ENCODE measurements at regions not wholly inside any gene's neighbourhood (a gene's known extent, or its start where the extent isn't known, plus 50 kb on each side); places are given as distances from the start of the nearest gene placed in this dataset.

DNA sequence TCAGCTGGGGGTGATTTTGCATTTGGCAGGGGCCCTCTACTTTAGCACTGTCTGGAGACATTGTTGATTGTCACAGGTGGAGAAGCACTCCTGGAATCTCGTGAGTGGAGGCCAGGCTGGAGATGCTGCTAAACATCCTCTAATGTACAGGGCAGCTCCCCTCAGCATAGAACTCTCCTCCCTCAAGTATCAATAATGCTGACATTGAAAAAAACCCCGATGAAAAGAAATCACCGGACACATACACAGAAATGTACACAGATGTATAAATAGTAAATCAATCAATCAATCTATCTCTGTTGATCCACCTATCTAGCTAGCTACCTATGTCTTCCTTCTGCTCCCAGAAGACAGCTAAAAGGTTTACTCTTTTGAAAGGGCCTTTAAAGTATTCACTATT, 89.4 kb upstream of the KCNJ15 start:
- no peak overlapping the region for H3K27ac ChIP-seq (ENCODE audit: low read depth in 1 of 2, low read length in 2 of 2)
- WGBS: 86% methylated on average over 3 of the region's 3 CpGs
- no peak overlapping the region for H3K9ac ChIP-seq (ENCODE audit: low read depth in 1 of 2, low read length in 2 of 2)
- H3K4me1 ChIP-seq (ENCODE audit: control insufficient read depth in 4 of 4, insufficient read depth in 4 of 4, low read length in 3 of 4): peaks cover 0 to 5% (median 1%) of the 10 kb centered on the region in 4 donors
- TF ChIP-seq GABPA (IDR thresholded peaks at IDR 0.05 in 1 of 2, conservative IDR thresholded peaks at IDR 0.05 in 1 of 2): no peak
- TF ChIP-seq MAX (IDR thresholded peaks at IDR 0.05): no peak
- no peak for TF ChIP-seq EGR1 (IDR thresholded peaks at IDR 0.05; ENCODE audit: low read depth in 2 of 2)
- no peak for TF ChIP-seq NR2F2 (IDR thresholded peaks at IDR 0.05)
- TF ChIP-seq RXRA (IDR thresholded peaks at IDR 0.05): no peak
- TF ChIP-seq JUND (IDR thresholded peaks at IDR 0.05): no peak
- no peak for TF ChIP-seq ATF3 (IDR thresholded peaks at IDR 0.05)
- no peak for TF ChIP-seq SP1 (IDR thresholded peaks at IDR 0.05)
- TF ChIP-seq, protein P1, sequence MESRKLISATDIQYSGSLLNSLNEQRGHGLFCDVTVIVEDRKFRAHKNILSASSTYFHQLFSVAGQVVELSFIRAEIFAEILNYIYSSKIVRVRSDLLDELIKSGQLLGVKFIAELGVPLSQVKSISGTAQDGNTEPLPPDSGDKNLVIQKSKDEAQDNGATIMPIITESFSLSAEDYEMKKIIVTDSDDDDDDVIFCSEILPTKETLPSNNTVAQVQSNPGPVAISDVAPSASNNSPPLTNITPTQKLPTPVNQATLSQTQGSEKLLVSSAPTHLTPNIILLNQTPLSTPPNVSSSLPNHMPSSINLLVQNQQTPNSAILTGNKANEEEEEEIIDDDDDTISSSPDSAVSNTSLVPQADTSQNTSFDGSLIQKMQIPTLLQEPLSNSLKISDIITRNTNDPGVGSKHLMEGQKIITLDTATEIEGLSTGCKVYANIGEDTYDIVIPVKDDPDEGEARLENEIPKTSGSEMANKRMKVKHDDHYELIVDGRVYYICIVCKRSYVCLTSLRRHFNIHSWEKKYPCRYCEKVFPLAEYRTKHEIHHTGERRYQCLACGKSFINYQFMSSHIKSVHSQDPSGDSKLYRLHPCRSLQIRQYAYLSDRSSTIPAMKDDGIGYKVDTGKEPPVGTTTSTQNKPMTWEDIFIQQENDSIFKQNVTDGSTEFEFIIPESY (IDR thresholded peaks at IDR 0.05): no peak
- no peak for TF ChIP-seq REST (IDR thresholded peaks at IDR 0.05)
- no peaks in the 10 kb centered on the region for H3K36me3 ChIP-seq (ENCODE audit: control insufficient read depth in 4 of 4, insufficient read depth in 3 of 4, low read depth in 1 of 4, low read length in 3 of 4)
- DNase-seq (ENCODE audit: low spot score): no peak
- no peaks in the 10 kb centered on the region for H3K9me3 ChIP-seq (ENCODE audit: control insufficient read depth in 4 of 4, low read length in 3 of 4)
- no peaks in the 10 kb centered on the region for H3K27me3 ChIP-seq (ENCODE audit: control insufficient read depth in 4 of 4, insufficient read depth in 4 of 4, low read length in 3 of 4)
- H3K4me3 ChIP-seq (ENCODE audit: low read depth in 1 of 3, low read length in 3 of 3): no peak overlapping the region

GRCh38 chr21:38170283-38170682, 86.5 kb upstream of the KCNJ15 start:
- WGBS: 35% methylated on average over 2 of the region's 2 CpGs
- Histone ChIP-seq H3K27ac (ENCODE audit: low read depth in 1 of 2, low read length in 2 of 2) (no peak overlapping the region), H3K9me3 (ENCODE audit: control insufficient read depth in 4 of 4, low read length in 3 of 4) (no peaks in the 10 kb centered on the region), H3K4me1 (ENCODE audit: control insufficient read depth in 4 of 4, insufficient read depth in 4 of 4, low read length in 3 of 4) (peaks cover 0 to 5% (median 1%) of the 10 kb centered on the region in 4 donors), H3K4me3 (ENCODE audit: low read depth in 1 of 3, low read length in 3 of 3) (no peak overlapping the region), H3K9ac (ENCODE audit: low read depth in 1 of 2, low read length in 2 of 2) (no peak overlapping the region), H3K27me3 (ENCODE audit: control insufficient read depth in 4 of 4, insufficient read depth in 4 of 4, low read length in 3 of 4) (no peaks in the 10 kb centered on the region), H3K36me3 (ENCODE audit: control insufficient read depth in 4 of 4, insufficient read depth in 3 of 4, low read depth in 1 of 4, low read length in 3 of 4) (no peaks in the 10 kb centered on the region)
- TF ChIP-seq JUND (IDR thresholded peaks at IDR 0.05) (no peak), ATF3 (IDR thresholded peaks at IDR 0.05) (no peak), FOXA2 (IDR thresholded peaks at IDR 0.05) (no peak), CTCF (IDR thresholded peaks at IDR 0.05; ENCODE audit: low read depth, low read length, missing input control) (peak; percentile 31), RAD21 (IDR thresholded peaks at IDR 0.05) (peak; percentile 66 to 74), RXRA (IDR thresholded peaks at IDR 0.05) (no peak), REST (IDR thresholded peaks at IDR 0.05) (no peak), FOXA1 (IDR thresholded peaks at IDR 0.05) (no peak), HNF4G (IDR thresholded peaks at IDR 0.05) (no peak), YY1 (IDR thresholded peaks at IDR 0.05) (no peak), SP1 (IDR thresholded peaks at IDR 0.05) (no peak), HNF4A (conservative IDR thresholded peaks at IDR 0.05) (no peak)
- TF ChIP-seq, protein P1 (IDR thresholded peaks at IDR 0.05): no peak
- no peak for DNase-seq (ENCODE audit: low spot score)
